Stimulated activated CD8-positive, alpha-beta memory T cell treated with anti-CD3 and anti-CD28 coated beads, Interleukin-4, amount 100 ng/mL, for 48 hours (primary cell): ENCODE measurements at regions not wholly inside any gene's neighbourhood (a gene's known extent, or its start where the extent isn't known, plus 50 kb on each side); places are given as distances from the start of the nearest gene placed in this dataset.
"Not testable (repeated sequence)": the region's sequence is repeated elsewhere in the genome, so short reads cannot be mapped to it uniquely, and the experiment has no call there.

Experiments used
- DNase-seq: peaks from one replicate; pipeline ENCODE4 v3.0.0-alpha.2; 2020

DNA sequence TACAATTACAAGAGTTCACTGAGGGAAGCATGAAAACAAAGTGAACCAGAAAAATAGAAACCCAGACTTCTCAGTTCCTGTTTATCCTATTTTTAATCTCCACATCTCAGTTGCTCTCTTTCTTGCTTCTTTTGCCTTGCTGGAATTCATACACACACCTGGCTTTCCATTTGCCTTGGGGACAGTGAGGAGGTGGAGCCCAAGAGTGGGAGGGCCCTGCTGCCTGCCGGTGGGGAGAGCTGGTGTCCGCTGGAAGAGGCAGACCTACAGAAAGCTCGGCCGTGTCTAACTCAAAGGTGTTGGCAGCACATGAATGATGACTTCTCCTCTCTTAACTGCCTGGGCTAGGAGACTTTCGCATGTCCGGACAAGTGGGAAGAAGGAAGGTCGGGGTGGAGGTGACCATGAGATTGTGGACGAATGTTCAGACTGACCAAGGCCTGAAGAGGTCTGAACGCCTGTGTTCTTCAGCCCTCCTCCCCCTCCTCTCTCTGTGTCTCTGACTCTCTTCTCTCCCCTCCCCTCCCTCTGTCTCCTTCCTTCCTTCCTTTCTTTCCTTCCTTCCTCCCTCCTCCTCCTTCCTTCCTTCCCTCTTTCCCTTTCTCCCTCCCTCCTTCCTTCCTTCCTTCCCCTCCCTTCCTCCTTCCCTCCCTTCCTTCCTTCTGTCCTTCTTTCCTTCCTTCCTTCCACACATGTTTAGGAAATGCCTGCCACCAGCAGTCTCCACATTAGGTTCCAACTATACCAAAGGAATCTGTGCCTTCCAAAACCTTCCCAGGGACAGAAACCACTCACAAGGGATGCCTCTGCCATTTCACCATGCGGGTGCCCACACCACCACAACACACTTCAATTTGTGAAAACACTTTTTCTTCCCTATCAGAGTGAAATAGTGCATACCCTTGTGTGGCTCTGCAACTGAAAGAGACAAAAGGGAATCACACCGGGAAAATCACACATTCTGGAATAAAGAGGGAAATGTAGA, 157.3 kb upstream of the RUNX1 start:
- DNase-seq, result no peak

DNA sequence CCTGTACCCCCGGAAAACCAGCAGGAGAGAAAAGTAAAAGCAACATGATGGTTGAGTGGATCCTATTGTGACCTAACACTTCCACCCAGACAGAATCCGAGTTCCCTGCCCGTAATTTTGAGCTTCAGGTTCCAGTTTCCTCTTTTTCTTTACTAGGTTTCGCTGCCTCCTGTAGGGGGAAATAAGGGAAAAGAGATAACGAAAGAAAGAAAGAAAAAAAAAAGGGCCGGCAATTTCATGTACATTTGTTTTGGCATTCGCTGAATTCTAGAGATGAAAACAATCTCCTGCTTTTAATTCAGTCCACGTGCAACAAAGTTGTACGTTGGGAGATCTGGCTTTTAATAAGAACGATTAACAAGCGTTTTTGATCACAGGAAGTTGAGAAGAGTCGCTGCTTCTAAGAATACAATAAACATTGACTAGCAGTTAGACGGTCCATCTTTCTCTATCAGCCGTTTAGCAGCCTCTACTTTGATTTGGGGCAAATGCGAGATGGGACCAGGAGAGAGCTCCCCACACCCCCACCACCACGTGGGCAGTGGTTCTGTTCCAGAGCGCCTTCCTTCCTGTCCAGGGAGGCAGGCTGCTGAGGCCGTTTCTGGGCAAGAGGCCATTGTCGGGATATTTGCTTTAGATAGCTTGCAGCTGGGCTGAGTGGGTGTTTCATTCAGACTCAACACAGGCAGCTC, 155.9 kb upstream of the RUNX1 start:
- peak; percentile 47 for DNase-seq

DNA sequence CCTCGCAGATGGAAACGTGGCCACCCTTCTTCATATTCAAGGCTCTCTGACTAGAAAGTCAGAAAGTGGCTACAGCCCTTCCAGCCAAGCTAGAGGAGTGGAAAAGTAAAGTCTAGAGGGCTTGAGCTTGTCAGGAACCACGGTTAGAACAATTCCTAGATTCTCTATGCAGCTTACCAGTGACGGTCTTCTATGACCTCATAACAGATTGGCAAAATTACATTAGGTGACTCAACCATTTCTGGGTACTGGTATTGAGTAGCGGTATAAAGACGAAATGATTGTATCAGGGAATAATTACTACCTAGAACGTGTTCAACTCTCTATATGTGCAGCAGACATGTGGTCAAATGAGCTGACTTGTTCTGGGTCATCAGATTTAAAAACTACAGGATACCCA, 155.0 kb upstream of the RUNX1 start:
- DNase-seq, result no peak

DNA sequence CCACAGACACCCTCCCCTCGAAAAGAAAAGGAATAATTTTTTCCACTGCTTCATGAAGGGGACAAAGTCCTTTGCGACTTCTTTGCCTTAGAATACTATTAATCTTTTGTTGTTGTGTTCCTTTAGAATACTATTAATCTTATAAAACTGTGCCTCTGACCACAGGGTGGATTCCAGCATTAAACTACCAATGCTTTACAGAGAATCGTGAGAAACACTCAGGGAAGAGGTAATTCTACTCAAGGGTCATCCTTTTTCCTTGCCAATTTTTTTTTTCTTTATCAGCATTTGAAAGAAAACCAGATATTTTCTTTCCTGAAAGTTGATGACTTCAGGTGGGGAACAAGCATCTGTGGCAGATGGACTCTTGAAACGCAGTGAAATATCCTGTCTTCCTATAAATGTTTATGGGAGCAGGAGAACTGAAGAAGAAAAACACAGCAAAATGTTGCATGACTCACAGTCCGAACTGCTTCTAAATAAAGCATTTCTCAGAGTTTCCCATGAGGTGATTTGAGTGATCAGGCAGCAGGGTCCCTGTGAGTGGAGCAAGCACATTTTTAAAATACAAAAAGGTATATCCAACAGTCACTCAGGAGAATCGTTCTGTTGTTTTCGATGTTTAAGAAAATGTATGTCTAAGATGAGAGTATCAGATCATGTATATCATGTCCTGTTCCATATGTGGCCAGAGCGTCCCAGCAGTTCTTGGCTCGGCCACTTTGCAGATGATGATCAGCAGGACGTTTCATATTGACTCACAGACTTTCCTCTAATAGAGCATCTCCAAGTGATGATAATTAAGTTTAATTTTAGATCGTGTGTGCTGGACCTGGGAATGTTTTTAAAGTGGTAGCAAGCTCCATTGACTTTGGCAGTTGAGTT, 154.2 kb upstream of the RUNX1 start:
- no peak for DNase-seq

DNA sequence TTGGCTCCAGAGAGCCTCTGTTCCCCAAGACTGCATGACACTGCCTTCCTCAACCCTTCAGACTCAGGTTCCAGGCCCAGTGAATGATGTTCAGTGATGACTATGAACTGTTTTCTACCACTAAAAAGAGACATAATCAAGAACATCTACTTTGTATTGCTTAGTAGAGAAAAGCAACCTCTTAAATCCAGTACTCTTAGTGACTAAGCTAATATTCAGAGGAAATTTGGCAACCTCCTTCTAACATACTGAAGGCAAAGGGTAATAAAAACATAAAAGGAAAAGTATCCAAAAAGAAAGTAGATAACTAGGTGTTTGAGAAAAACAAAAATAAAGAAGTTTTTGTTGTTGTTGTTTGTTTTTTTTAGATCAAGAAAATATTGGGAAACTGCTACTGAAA, 153.3 kb upstream of the RUNX1 start:
- no peak for DNase-seq

DNA sequence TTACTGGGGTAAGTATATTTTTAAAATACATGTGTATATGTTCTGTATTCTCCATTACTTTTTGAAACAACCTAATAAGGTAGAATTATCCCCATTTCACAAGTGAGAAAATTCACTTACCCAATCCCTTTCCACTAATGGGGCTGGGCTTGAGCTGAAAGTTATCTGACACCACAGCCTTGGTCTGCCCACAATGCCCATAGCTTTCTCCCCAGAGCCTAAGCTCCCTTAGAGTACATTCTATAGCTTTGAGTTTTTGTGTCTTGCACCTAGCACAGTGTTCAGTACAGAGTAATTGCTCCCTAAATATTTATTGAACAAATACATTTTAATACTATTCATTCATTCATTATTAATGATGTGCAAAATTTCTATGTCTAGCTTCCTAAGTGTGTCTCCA, 152.7 kb upstream of the RUNX1 start:
- no peak for DNase-seq

DNA sequence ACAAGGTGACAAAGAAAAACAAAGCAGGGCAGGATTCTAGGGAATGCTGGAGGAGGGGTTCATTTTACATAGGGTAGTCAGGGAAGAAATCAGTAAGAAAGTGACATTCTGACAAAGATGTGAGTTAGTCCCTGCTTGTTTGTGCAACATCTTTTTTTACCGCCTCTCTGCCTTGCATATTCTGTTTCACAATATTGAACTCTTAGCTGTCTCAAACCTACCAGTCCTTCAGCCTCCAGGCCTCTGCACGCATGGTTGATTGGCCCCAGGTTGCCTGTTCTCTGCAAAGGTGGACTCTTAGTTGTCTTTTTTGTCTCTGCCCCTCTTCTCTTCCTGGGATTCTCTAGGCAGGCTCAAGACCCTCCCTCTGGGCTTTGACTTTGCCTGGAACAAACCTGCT, 152.2 kb upstream of the RUNX1 start:
- no peak for DNase-seq

DNA sequence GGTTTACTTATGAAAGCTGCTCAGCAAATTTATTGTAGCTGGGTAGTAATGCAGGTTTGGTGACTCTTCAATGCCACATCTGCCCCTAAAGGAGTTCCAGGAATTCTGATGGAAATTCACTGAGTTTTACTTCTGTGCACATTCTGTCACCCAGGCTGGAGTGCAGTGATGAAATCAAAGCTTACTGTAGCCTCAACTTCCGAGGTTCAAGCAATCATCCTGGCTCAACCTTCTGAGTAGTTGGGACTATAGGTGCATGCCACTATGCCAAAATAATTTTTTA, 150.6 kb upstream of the RUNX1 start:
- no peak for DNase-seq

DNA sequence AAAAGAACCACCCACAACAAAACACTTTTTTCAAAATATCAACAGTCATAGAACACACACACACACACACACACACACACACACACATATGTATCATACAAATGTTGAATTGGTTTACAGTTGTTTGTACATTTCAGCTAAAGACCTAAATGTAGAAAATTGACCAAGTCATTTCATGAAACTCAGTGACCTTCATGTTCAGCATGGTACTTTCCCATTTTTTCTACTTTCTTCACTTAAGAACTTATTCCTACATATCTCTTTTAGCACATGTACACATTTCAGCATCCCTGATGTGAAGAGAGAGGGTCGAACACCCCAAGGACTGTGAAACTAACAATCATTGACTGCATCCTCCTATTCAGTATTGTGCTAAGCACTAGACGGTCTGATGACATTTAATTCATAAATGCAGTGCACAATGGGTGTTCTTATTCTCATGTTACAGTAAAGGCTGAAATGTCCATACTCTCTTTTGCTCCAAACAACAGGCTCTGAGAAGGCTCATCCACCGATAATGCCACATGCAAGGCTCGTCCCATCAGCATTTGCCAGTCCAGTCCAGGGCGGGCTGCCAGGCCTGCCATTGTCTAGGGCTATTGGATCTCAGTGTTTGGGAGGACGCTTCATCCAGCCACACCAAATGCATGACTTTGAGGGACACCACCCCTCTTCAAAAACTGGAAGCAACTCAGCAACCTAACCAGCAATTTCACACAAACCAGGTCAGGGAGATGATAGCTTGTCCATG, 150.1 kb upstream of the RUNX1 start:
- no peak for DNase-seq

DNA sequence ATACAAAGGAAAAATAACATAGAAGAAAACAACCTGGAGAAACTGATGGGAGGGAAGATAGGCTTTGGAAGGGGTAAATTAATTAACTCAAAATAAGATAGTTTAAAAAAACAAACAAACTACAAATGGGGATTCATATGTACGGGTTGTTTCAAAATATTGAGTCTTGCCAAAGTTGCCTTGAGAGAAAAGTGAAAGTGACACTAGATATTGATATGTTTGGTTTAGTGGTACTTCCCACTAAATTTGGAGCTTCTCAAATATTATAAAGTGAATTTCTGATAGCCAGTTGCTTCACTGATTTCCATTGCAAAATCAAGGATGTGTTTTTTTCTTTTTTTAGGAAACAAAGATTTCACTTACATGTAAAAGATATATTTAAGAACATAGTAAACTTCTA, 149.5 kb upstream of the RUNX1 start:
- DNase-seq, result no peak

DNA sequence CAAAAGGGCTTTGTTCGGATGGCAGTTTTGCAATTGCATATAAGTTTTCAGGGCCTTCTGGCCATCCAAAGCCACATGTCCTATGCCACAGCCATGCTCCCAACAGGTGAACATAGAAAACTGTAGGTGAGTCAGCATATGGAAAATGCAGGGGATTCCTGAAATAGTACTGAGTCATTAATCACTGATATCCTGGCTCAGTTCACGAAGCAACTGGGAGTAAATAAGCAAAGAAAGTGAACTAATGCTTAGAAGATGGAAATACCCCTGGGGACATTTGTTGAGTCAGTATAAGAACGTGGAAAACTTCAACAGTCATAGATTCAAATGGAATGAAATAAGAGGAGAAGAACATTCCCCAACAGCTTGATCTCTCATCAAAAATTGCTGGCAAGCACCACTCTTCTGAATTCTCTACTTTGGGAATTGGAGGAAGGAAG, 148.9 kb upstream of the RUNX1 start:
- no peak for DNase-seq

DNA sequence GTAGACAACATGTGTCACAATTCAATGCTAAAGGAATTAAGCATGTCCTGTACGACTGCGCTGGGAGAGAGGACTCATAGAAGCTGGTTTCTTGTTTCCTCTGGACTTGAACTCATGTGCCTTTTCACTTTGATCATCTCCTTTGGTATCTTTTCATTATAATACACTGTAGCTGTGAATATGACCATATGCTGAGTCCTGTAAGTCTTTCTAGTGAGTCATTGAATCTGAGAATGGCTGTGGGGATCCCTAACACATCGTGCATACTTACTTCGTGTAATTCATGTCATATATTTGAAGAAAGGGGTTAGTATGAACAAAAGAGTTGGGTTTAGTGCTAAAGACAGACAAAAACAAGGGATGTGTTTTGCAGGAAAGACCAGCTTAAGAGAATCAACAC, 148.1 kb upstream of the RUNX1 start:
- DNase-seq, result no peak

DNA sequence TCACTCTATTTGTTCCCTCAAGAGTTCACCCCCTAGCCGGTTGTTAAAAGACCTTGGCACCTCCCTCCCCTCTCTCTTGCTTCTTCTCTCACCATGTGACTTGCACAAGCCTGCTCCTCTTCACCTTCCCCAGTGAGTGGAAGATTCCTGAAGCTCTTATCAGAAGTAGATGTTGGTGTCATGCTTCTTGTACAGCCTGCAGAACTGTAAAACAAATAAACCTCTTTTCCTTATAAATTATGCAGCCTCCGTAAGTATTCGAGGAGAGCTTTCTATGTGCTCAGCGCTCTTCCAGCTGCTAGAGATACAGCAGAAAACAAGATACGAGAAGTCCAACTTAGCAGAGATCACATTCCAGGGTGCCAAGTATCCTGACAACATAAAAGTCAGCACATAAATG, 147.0 kb upstream of the RUNX1 start:
- no peak for DNase-seq

DNA sequence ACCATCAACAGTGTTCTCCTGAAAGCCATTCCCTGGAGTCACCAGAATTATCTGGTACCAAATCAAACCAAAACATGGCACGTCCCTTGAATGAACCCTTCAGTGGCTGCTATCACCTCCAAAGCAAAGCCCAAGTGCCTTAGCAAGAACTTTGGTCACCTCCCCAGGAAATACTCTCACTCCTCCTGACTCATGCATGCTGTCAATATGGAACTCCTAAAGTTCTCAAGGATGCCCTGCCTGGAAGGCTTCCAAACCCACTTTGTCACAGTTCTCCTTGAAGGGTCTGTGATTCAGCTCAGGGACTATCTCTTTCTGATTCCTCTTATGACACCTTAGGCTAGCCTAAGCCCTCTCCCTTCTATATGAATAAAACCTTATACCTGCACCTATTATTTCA, 146.1 kb upstream of the RUNX1 start:
- no peak for DNase-seq

DNA sequence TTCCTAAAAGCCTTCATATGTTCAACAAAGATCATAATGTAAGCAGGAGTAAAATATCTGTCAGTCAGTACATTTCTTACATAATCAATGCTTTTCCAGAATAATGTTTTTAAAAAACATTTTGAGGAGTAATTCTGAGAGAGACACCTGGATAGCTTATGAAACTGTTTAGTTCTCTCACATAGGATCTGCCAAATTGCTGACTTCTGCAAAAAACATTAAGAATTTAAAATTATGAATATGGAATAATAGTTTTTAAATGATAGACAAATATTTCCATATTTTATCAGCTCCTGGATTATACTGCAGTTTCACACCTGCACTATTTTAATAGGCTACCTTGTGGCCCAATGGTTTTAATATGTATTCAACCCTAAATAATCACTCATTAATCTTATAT, 142.7 kb upstream of the RUNX1 start:
- no peak for DNase-seq

DNA sequence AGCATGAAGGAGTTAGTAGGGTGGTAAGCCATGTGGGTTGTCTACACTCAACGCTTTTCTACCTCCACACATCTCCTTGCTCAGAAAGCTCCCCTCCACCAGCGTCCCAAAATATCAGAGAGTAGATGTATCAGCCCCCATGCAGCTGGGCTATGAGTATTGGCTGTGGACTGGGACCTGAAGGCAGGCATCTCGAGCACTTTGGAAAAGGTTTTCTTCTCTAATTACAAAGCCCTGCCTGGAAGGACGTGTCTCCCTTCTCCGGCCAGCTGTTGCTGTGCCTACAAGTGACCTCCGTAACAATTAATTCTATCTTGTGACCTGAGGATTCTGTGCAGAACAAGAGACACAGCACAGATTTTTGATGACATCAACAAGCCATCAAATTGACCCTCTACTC, 142.0 kb upstream of the RUNX1 start:
- DNase-seq, result no peak

DNA sequence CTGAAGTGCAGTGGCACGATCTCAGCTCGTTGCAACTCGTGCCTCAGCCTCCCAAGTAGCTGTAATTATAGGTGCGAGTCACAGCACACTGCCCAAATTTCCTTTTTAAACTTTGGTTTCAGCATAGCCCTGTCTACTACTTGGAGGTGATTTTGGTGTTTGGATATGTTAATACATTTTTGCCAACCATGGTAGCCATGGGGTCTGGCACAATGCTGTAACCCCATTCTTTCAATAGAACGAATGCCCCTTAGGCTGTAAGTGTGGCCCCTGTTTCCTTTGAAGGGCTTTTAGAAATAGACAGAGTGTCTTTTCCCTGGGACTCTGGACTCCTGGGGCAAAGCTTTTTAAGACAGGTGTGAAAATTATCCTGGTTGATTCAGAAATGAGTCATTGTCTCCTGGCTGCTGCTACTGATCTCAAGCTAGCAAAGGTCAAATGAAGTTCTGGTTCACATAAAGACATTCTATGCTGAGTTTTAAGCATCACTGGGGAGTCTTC, 141.1 kb upstream of the RUNX1 start:
- no peak for DNase-seq

DNA sequence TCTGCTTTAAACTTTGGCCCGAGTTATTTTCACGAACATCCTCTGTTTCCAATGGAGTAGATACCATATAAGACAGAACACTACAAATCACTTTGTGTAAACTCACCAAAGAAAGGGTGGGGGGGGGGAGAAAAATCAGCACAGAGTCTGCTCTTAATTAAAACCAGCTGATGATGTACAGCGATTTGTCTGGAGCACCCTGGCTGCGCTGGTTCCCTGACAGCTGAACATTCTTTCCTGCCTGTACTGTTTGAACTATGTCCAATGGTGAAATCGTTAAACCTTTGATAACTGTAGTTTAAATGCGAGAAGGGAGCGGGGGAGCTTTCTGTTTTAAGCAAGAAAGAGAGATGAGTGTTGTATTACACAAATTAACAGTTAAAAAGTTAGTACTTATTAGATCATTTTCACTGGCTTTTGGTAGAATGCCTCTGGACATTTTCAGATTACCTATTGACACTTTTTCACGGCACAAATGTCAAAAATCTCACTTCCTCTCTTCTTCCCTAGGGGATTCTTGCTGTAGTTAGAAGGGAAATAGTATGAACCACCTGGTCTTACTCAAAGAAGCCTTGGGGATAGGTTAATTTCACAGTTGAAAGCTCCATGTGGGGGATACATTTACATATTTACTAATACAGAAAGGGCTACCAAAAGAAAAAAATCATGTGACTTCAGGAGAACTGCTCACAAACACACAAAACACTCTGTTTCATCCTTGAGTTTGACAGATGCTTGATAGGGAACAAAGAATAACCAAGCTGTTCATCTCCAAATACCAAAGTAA, 140.2 kb upstream of the RUNX1 start:
- no peak for DNase-seq

DNA sequence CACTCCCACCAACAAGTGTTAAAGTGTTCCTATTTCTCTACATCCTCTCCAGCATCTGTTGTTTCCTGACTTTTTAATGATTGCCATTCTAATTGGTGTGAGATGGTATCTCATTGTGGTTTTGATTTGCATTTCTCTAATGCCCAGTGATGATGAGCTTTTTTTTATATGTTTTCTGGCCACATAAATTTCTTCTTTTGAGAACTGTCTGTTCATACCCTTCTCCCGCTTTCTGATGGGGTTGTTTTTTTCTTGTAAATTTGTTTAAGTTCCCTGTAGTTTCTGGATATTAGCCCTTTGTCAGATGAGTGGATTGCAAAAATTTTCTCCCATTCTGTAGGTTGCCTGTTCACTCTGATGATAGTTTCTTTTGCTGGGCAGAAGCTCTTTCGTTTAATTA, 134.3 kb upstream of the RUNX1 start:
- DNase-seq, result not testable (repeated sequence)

DNA sequence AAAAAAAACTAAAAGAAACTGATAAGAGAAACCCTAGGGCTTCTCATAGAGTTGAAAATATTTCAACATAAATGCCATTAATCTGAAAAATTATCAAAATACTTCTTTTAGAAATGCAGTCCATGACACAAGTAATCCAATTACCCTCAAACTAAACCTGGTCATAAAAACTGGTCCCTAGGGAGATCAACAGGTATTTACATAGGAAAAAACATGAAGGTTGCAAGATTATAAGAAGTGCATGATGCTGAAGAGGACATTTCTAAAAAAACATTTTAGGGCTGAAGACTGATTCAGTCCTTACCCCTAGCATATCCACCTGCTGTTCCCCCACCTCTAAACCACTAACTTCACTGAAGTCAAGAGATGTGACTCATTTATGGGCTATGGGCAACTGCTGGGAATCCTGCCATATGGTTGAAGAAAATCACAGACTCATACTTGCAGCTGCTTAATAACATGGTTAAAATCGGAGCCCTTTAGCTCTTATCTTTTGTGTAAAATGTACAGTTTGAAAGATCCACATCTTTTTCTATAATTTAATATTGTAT, 131.0 kb upstream of the RUNX1 start:
- DNase-seq, result no peak

DNA sequence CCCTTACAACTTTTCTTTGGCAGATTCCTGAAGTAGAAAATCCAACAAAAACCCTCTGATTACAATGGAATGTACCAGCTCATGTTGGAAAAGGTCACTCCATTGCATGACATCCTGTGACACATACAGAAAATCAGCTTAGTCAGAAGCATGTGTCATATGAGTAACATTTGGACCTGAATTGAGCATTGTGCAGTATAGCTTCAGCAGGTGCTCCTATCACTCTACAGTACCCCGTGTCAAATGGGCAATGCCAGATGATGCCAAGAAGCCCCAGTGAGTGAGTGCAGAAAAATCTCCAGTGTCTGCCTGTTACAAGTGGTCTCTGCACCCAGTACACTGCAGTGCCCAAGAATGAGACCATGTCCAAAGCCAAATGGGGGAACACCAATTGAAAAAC, 129.7 kb upstream of the RUNX1 start:
- DNase-seq, result no peak
